ENCODE measurements at regions not wholly inside any gene's neighbourhood (a gene's known extent, or its start where the extent isn't known, plus 50 kb on each side); places are given as distances from the start of the nearest gene placed in this dataset.

- no peaks in the 10 kb centered on the region for H3K27me3 ChIP-seq
These were observed 2733.3 kb downstream of the PCDH7 start for GRCh38 chr4:33453436-33453835.

GRCh38 chr4:33453916-33454315, 2733.7 kb downstream of the PCDH7 start:
- no peak overlapping the region for H3K27ac ChIP-seq
- 72 to 90% (median 82%) methylated on average over 1 of the region's 1 CpG for WGBS, 4 donors

More at GRCh38 chr4:33453436-33453835, 2733.3 kb downstream of the PCDH7 start:
- no peaks in the 10 kb centered on the region for H3K36me3 ChIP-seq (replicated peaks in 1 of 2)
- no peak for DNase-seq
- no peak overlapping the region for H3K27ac ChIP-seq
- H3K4me3 ChIP-seq, result no peak overlapping the region
- no peaks in the 10 kb centered on the region for H3K9me3 ChIP-seq (replicated peaks in 1 of 3)
- no peak for TF ChIP-seq POLR2A (IDR thresholded peaks at IDR 0.05)
- no peak for TF ChIP-seq CTCF (IDR thresholded peaks at IDR 0.05)
- no peaks in the 10 kb centered on the region for H3K4me1 ChIP-seq (replicated peaks in 1 of 2)
- intact Hi-C loops (cut with DNase I), result no loop called here

GRCh38 chr4:33465565-33465964, 2745.4 kb downstream of the PCDH7 start:
- TF ChIP-seq POLR2A (IDR thresholded peaks at IDR 0.05) (no peak), CTCF (IDR thresholded peaks at IDR 0.05) (no peak)
- DNase-seq, result no peak
- H3K27ac ChIP-seq, result no peak overlapping the region
- H3K4me3 ChIP-seq, result no peak overlapping the region
- H3K9me3 ChIP-seq (replicated peaks in 1 of 3), result no peaks in the 10 kb centered on the region
- intact Hi-C loops (cut with DNase I), result no loop called here
- H3K27me3 ChIP-seq, result no peaks in the 10 kb centered on the region
- no peaks in the 10 kb centered on the region for H3K4me1 ChIP-seq (replicated peaks in 1 of 2)
- H3K36me3 ChIP-seq (replicated peaks in 1 of 2), result no peaks in the 10 kb centered on the region

More at GRCh38 chr4:33453916-33454315, 2733.7 kb downstream of the PCDH7 start:
- Histone ChIP-seq H3K36me3 (replicated peaks in 1 of 2) (no peaks in the 10 kb centered on the region), H3K27me3 (no peaks in the 10 kb centered on the region), H3K4me1 (replicated peaks in 1 of 2) (no peaks in the 10 kb centered on the region), H3K9me3 (replicated peaks in 1 of 3) (no peaks in the 10 kb centered on the region), H3K4me3 (no peak overlapping the region)
- intact Hi-C loops (cut with DNase I), result no loop called here
- TF ChIP-seq POLR2A (IDR thresholded peaks at IDR 0.05) (no peak), CTCF (IDR thresholded peaks at IDR 0.05) (no peak)
- no peak for DNase-seq

- TF ChIP-seq CTCF (IDR thresholded peaks at IDR 0.05) (no peak), POLR2A (IDR thresholded peaks at IDR 0.05) (no peak)
- Histone ChIP-seq H3K27ac (no peak overlapping the region), H3K4me1 (replicated peaks in 1 of 2) (no peaks in the 10 kb centered on the region), H3K27me3 (no peaks in the 10 kb centered on the region), H3K36me3 (replicated peaks in 1 of 2) (no peaks in the 10 kb centered on the region), H3K4me3 (no peak overlapping the region), H3K9me3 (replicated peaks in 1 of 3) (no peaks in the 10 kb centered on the region)
- DNase-seq, result no peak
- intact Hi-C loops (cut with DNase I), result no loop called here
- WGBS, 4 donors, result 80 to 91% (median 84%) methylated on average over 13 of the region's 13 CpGs
These were observed 2747.1 kb downstream of the PCDH7 start for GRCh38 chr4:33467291-33467690.

Data from adrenal gland (tissue), 9 donors.